ENCODE measurements at regions not wholly inside any gene's neighbourhood (a gene's known extent, or its start where the extent isn't known, plus 50 kb on each side); places are given as distances from the start of the nearest gene placed in this dataset.
"Not testable (repeated sequence)": the region's sequence is repeated elsewhere in the genome, so short reads cannot be mapped to it uniquely, and the experiment has no call there.

GRCh38 chr9:39463696-39464095 is 108.2 kb downstream of the SPATA31A1 start:
- Histone ChIP-seq H3K4me3 (peak overlapping the region; percentile 47 to 67 (median 58)), H3K9ac (peak overlapping the region in 6 of 11 experiments; percentile 21 to 67 (median 58); a peak in 5 of 22 replicates), H3K4me2 (peak overlapping the region in 9 of 11 experiments; percentile 12 to 57 (median 32); a peak in 11 of 22 replicates)
- not testable (repeated sequence) for H3K27me3 ChIP-seq; H3K36me3 ChIP-seq; H3K4me1 ChIP-seq; H3K9me3 ChIP-seq (replicated peaks in 1 of 11); H3K27ac ChIP-seq; H4K20me1 ChIP-seq

GRCh38 chr9:39464122-39464777 is 108.8 kb downstream of the SPATA31A1 start:
- H3K9me3 ChIP-seq (replicated peaks in 1 of 11); H4K20me1 ChIP-seq; H3K36me3 ChIP-seq; H3K4me1 ChIP-seq; H3K27me3 ChIP-seq: not testable (repeated sequence)
- Histone ChIP-seq H3K4me3 (peak overlapping the region; percentile 47 to 67 (median 58)), H3K4me2 (peak overlapping the region in 10 of 11 experiments; percentile 12 to 57 (median 34); a peak in 13 of 22 replicates), H3K27ac (peak overlapping the region in 5 of 11 experiments; percentile 14 to 51 (median 23); a peak in 5 of 22 replicates), H3K9ac (peak overlapping the region; percentile 21 to 67 (median 59); a peak in 17 of 22 replicates)

- H3K36me3 ChIP-seq; H3K4me1 ChIP-seq; H3K27me3 ChIP-seq; H3K27ac ChIP-seq; H3K9me3 ChIP-seq (replicated peaks in 1 of 11); H3K4me3 ChIP-seq; H4K20me1 ChIP-seq; H3K4me2 ChIP-seq; H3K9ac ChIP-seq: not testable (repeated sequence)
Observed at GRCh38 chr9:39474499-39474898, 119.0 kb downstream of the SPATA31A1 start.

- not testable (repeated sequence) for H4K20me1 ChIP-seq; H3K4me3 ChIP-seq; H3K27me3 ChIP-seq; H3K4me2 ChIP-seq; H3K36me3 ChIP-seq; H3K27ac ChIP-seq; H3K9me3 ChIP-seq (replicated peaks in 1 of 11); H3K4me1 ChIP-seq; H3K9ac ChIP-seq
Observed at GRCh38 chr9:39483073-39483472, 127.6 kb downstream of the SPATA31A1 start.

GRCh38 chr9:39483880-39484279 is 128.4 kb downstream of the SPATA31A1 start:
- H4K20me1 ChIP-seq; H3K4me2 ChIP-seq; H3K9ac ChIP-seq; H3K36me3 ChIP-seq; H3K9me3 ChIP-seq (replicated peaks in 1 of 11); H3K4me1 ChIP-seq; H3K27ac ChIP-seq; H3K4me3 ChIP-seq; H3K27me3 ChIP-seq: not testable (repeated sequence)

GRCh38 chr9:39484292-39484691 is 128.8 kb downstream of the SPATA31A1 start:
- H3K27me3 ChIP-seq; H3K4me2 ChIP-seq; H3K9ac ChIP-seq; H3K36me3 ChIP-seq; H3K4me1 ChIP-seq; H3K27ac ChIP-seq; H4K20me1 ChIP-seq; H3K9me3 ChIP-seq (replicated peaks in 1 of 11); H3K4me3 ChIP-seq: not testable (repeated sequence)

GRCh38 chr9:39487477-39487876 is 132.0 kb downstream of the SPATA31A1 start:
- H3K4me1 ChIP-seq; H3K4me3 ChIP-seq; H3K4me2 ChIP-seq; H3K9ac ChIP-seq; H3K27ac ChIP-seq; H3K27me3 ChIP-seq; H3K9me3 ChIP-seq (replicated peaks in 1 of 11); H4K20me1 ChIP-seq; H3K36me3 ChIP-seq: not testable (repeated sequence)

GRCh38 chr9:39496248-39496647 is 140.8 kb downstream of the SPATA31A1 start:
- not testable (repeated sequence) for H3K9me3 ChIP-seq (replicated peaks in 1 of 11); H3K9ac ChIP-seq; H3K4me1 ChIP-seq; H3K4me2 ChIP-seq; H4K20me1 ChIP-seq; H3K27me3 ChIP-seq; H3K36me3 ChIP-seq; H3K4me3 ChIP-seq; H3K27ac ChIP-seq

GRCh38 chr9:39503178-39503577 is 147.7 kb downstream of the SPATA31A1 start:
- not testable (repeated sequence) for H3K27ac ChIP-seq; H3K9me3 ChIP-seq (replicated peaks in 1 of 11); H3K4me1 ChIP-seq; H4K20me1 ChIP-seq; H3K27me3 ChIP-seq; H3K36me3 ChIP-seq; H3K9ac ChIP-seq; H3K4me3 ChIP-seq; H3K4me2 ChIP-seq

GRCh38 chr9:39527387-39528029 is 172.0 kb downstream of the SPATA31A1 start:
- H3K36me3 ChIP-seq; H3K27me3 ChIP-seq; H3K27ac ChIP-seq; H3K9ac ChIP-seq; H3K4me1 ChIP-seq; H3K4me3 ChIP-seq; H4K20me1 ChIP-seq; H3K9me3 ChIP-seq (replicated peaks in 1 of 11); H3K4me2 ChIP-seq: not testable (repeated sequence)

- H3K9ac ChIP-seq; H3K4me1 ChIP-seq; H3K4me2 ChIP-seq; H3K27me3 ChIP-seq; H3K4me3 ChIP-seq; H3K9me3 ChIP-seq (replicated peaks in 1 of 11); H3K36me3 ChIP-seq; H3K27ac ChIP-seq; H4K20me1 ChIP-seq: not testable (repeated sequence)
Observed at GRCh38 chr9:39532597-39532996, 177.1 kb downstream of the SPATA31A1 start.

- H3K27me3 ChIP-seq; H3K4me1 ChIP-seq; H3K9ac ChIP-seq; H4K20me1 ChIP-seq; H3K9me3 ChIP-seq (replicated peaks in 1 of 11); H3K27ac ChIP-seq; H3K4me2 ChIP-seq; H3K4me3 ChIP-seq; H3K36me3 ChIP-seq: not testable (repeated sequence)
Observed at GRCh38 chr9:39533001-39533762, 177.7 kb downstream of the SPATA31A1 start.

GRCh38 chr9:39533763-39534548 is 178.5 kb downstream of the SPATA31A1 start:
- H3K9me3 ChIP-seq (replicated peaks in 1 of 11); H3K9ac ChIP-seq; H3K27ac ChIP-seq; H3K4me2 ChIP-seq; H4K20me1 ChIP-seq; H3K4me3 ChIP-seq; H3K36me3 ChIP-seq; H3K4me1 ChIP-seq; H3K27me3 ChIP-seq: not testable (repeated sequence)
